Activated CD4-positive, CD25-positive, alpha-beta regulatory T cell treated with anti-CD3 and anti-CD28 coated beads, Interleukin-2, amount 50 U/mL, for 72 hours (primary cell): ENCODE measurements at regions not wholly inside any gene's neighbourhood (a gene's known extent, or its start where the extent isn't known, plus 50 kb on each side); places are given as distances from the start of the nearest gene placed in this dataset.

ENCODE experiments used
- DNase-seq: peaks from one replicate; pipeline ENCODE4 v3.0.0; 2021

- DNase-seq, result no peak
Measured at GRCh38 chr2:37472959-37473358, 128.5 kb downstream of the QPCT start.

DNA sequence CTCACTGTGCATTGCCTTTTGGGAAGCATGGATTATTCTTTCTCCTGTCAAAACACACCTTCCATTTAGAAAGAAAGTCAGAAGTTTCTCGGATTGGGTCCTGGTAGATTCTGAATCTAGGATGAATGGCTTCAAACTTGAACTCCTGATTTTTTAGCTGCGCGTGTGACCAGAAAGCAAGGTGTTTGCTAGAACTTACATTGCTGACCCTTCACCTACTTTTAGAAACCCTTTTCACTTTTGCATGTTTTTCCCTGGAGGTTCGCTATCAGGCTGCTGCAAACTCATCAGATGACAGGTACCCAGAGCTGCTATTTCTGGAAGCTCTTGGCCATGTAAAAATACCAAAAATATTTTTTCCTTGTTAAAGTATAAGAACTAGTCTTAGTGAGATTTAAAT lies 132.0 kb downstream of the QPCT start:
- DNase-seq, result no peak

GRCh38 chr2:37477921-37478320 lies 133.5 kb downstream of the QPCT start:
- DNase-seq, result no peak

DNA sequence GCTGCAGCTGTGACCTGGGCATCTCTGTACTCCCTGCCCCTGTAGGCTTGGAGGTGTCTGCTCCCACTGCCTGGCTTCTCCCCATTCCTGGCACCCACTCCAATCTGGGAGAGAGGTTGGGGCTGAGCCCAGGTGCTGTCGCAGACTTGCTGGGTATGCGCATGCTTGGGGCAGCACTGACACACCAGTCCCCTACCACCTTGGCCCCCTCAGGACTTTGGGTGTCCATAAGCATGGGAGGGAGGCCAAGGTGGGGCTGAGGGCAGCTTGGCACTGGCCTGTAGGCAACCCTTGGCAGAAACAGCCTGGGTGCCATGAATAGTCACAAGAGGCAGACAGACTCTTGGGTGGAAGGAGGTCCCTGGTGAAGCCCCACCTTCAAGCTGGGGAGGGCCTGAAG lies 136.8 kb downstream of the QPCT start:
- no peak for DNase-seq

DNA sequence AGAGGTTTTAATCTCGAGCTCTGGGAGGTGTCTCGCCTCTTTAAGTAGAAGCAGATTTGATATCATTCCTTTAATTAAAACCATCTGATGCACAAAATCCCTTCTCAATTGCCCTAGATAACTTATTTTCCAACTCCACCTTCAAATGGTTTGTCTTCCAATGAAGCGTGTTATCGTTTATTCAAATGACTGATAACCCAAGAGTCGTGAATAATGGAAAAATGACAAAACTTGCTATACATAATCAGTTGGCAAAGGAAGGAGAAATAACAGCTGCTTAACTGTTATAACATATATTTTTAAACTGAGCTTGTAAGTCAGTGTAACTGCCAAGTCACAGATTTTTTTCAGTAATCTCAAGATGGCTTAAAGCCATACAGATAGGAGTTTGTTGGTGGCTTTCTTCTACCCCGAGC lies 144.6 kb downstream of the QPCT start:
- no peak for DNase-seq

- DNase-seq, result no peak
Measured at GRCh38 chr2:37489536-37489935, 145.1 kb downstream of the QPCT start.

GRCh38 chr2:37493425-37493824 lies 149.0 kb downstream of the QPCT start:
- DNase-seq, result no peak

GRCh38 chr2:37499113-37499512 lies 154.7 kb downstream of the QPCT start:
- no peak for DNase-seq

GRCh38 chr2:37500031-37500430 lies 155.6 kb downstream of the QPCT start:
- DNase-seq, result no peak

GRCh38 chr2:37501113-37501512 lies 156.7 kb downstream of the QPCT start:
- no peak for DNase-seq

DNA sequence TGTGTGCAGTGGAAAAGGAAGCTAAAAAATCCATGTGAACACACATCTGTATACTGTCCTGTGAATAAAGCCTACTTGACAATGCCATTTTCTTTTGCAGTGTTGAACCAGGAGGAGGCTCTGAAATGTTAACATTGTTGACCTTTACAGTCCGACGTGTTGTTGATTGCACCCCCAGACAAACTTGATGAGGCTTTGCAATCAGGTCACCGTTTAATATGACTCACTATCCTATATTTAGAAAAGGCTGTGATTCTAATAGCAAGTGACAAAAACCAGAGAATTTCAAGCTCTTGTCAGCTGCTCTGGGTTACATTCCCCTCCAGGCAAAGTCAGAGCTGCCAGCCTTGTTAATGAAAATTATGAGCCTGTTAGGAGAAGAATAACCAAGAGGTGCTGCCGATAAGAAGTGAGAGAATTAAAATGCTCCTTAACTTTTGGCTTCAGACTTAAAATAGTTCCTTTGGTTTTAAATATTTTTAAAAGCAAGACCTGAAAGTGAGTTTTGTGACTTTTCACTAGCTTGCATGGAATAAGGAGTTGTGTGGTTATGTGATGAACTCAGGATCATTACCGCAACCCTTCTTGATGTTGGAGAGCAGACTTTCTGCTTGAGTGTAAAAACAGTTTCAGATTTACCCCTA lies 162.1 kb downstream of the QPCT start:
- DNase-seq, result no peak

DNA sequence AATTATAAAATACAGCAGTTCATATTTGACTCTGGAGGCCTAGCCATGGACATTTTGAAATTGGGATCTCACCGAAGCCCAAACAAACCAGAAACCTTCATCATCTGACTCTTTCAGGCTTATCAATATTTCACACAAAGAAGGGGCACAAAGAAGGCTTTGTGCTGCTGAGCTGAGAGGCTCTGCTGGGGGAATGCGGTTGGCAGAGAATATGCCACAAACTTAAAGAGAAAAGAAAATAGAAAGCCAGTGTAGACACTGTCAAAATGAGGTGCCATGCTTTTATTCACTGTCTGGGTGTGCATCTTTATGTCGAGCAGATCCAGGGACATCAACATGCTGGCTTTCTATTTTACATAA lies 162.6 kb downstream of the QPCT start:
- no peak for DNase-seq

DNA sequence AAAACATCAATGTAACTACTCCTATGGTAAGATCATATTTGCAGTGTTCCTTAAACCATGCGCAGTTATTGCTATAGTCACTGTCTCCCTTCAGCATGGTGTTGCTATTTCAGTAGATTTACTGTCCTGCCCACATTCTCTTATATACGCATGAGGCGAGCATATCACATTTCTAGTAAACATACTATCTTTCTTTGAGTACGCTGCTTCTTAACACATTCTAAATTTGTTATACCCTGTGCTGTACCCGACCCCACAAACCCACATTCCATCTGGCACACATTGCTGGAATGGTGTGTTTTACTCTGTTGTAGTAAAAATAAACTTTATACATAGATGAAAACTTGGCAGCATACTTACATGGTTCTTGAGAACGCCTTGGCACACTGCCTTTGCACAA lies 163.3 kb downstream of the QPCT start:
- DNase-seq, result no peak

- DNase-seq, result no peak
Measured at GRCh38 chr2:37512971-37513370, 158.5 kb downstream of the CDC42EP3 start.

DNA sequence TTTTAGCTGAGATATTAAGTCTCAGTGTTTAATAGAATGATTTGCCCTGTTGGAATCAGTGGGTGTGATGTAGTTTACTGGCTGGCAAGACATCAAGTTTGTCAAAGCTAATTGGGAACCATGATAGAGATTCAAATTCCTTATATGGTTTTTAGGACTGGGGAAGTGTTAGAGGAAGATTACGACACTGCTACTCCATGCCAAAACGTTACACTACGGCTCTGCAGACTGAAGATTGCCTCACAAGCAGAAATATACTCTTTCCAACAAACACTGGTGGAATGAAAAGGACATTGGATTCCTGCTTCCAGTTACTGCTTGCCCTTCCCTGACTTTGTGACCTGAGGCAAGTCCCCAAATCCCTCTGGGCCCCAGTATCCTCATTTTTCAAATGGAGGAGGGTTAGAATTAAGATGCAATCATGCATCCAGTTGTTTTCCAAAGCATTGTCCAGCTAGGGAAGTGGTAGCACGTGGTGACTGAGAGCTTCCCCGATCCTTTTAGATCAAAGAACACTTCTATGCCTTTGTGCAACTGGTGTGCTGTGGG lies 147.6 kb downstream of the CDC42EP3 start:
- DNase-seq, result no peak

DNA sequence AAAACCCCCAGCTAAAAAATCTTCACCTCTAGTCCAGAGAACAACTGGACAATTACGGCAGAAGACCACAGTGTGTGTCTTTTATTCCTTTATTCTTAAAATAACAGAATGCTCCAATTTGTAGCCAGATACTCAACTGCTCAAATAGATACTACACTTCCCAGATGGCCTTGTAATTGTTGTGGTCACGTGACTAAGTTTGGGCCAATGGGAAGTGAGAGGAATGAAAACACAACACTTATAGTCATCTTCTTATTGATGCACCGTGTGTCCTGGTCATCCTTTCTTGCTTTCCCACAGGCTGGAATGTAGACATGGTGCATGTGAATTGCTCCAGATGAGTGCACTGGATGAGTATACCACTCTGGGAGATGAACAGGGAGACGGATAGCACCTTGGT lies 145.1 kb downstream of the CDC42EP3 start:
- no peak for DNase-seq

DNA sequence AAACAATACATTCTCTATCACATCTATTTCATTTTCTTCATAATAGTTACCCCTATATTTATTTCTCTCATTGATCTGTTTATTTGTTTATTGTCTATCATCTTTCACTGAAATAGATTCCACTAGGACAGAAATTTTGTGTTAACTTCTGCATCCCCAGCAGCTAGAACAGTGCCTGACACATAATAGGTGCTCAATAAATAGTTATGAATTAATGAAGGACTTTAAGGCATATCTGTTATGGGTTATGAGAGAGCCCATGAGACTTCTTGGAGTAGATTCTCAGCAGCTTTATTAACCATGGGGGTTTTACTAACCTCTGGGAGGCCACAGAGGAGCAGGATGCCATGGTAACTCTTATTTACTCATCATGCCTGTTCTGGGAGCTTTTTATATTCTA lies 144.6 kb downstream of the CDC42EP3 start:
- DNase-seq, result no peak

DNA sequence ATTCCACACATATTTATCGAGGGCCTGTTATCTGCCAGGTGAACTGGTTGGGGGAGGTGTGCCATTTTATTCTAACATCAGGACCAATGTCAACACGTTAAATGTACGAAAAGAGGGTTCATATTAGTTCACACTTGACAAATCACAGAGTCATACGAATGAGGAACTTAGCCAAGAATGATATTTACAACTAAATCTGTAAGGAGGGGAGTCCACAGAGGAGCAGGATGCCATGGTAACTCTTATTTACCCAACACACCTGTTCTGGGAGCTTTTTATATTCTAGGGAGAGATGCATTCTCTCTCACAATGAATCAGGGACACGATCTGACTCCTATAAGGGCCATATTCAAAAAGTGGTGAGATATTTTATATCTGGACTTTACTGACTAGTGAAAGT lies 144.1 kb downstream of the CDC42EP3 start:
- no peak for DNase-seq

GRCh38 chr2:37529830-37530415 lies 141.5 kb downstream of the CDC42EP3 start:
- no peak for DNase-seq

GRCh38 chr2:37532503-37532902 lies 138.9 kb downstream of the CDC42EP3 start:
- no peak for DNase-seq

GRCh38 chr2:37537316-37537715 lies 134.1 kb downstream of the CDC42EP3 start:
- no peak for DNase-seq

DNA sequence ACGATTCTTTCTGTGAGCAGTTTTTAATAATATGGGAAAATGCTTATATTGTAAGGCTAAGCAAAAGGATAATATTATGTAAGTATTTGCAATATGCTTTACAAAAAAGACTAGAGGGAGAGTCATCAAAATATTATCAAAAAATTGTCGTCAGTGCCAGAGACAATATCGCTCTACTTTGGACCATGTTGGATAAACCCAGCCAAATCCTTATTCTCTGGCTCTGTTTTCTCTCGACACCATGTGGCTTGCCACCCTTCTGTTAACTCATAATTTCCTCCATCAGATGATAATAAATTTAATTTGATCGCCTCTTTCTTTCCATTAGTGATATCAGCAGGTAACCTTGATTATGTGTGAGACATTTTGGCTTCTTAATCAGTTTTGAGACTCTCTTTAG lies 129.9 kb downstream of the CDC42EP3 start:
- no peak for DNase-seq

- DNase-seq, result no peak
Measured at GRCh38 chr2:37543999-37544557, 127.4 kb downstream of the CDC42EP3 start.

DNA sequence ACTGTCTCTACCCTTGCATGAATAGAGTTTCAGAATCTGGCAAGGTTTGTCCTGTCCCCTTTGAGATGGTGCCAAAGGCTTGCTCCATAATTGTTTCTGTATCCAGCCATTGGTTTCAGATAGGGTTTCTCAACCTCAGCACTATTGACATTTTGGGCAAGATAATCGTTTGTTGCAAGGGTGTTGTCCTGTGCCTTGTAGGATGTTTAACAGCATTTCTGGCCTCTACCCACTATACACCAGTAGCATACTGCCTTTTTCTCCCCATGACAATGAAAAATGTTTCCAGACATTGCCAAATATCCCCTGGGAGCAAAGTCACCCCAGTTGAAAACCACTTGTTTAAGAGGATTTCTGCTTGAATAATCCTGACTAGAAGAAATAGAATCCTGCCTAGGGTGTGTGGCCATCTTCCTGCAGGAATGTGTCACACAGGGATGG lies 126.8 kb downstream of the CDC42EP3 start:
- DNase-seq, result no peak

GRCh38 chr2:37549598-37549997 lies 121.8 kb downstream of the CDC42EP3 start:
- no peak for DNase-seq
